ENCODE measurements at regions not wholly inside any gene's neighbourhood (a gene's known extent, or its start where the extent isn't known, plus 50 kb on each side); places are given as distances from the start of the nearest gene placed in this dataset.

DNA sequence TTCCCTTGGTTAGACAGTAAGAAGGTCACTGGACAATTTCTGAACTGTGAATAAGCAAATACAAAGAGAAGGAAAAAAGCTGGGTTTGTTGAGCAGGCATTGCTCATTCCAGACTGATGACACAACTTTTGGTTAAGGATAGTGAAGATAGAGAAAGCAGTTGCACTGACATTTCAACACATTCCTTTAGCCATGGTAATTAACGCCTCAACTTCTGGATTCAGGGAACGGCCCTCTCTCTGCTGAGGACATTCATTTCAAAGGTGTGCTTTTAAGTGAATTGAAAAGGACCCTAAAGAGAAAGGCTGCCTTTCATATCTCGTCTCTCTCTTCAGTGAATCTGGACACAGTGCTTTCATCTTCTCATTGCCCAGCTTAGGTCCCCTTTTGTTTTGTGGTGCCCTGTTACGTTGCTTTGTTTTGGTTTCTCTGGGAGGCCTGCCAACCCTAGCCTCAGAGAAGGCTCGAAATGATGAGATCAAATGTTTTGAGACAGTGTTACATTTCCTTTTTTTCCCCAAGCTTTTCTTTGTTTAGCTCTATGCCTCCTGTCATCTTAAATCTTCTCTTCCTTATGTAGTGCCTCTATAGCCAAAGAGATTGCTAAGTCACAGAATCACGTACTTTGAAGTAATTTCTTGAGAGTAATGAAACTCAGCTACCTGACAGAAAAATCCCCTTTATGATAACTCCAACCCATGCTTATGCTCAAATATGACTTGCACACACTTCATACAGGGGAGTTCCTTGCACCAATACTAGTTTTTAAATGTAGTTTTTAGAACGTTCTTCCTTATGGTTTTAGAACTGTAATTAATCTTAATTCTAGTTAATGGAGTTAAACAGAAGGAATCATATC, 94.4 kb upstream of the IFNE start:
- H3K4me1 Mint-ChIP-seq, result peaks cover 7% of the 10 kb centered on the region
- peaks cover 9% of the 10 kb centered on the region for H3K27me3 Mint-ChIP-seq (ENCODE audit: low read depth)
- no peaks in the 10 kb centered on the region for H3K9me3 Mint-ChIP-seq
- H3K27ac Mint-ChIP-seq, result peak overlapping the region in 1 of 3 experiments; percentile 27
- H3K4me3 Mint-ChIP-seq, result no peak overlapping the region
- H3K36me3 Mint-ChIP-seq (ENCODE audit: low read depth), result no peaks in the 10 kb centered on the region
- TF ChIP-seq, protein P1, sequence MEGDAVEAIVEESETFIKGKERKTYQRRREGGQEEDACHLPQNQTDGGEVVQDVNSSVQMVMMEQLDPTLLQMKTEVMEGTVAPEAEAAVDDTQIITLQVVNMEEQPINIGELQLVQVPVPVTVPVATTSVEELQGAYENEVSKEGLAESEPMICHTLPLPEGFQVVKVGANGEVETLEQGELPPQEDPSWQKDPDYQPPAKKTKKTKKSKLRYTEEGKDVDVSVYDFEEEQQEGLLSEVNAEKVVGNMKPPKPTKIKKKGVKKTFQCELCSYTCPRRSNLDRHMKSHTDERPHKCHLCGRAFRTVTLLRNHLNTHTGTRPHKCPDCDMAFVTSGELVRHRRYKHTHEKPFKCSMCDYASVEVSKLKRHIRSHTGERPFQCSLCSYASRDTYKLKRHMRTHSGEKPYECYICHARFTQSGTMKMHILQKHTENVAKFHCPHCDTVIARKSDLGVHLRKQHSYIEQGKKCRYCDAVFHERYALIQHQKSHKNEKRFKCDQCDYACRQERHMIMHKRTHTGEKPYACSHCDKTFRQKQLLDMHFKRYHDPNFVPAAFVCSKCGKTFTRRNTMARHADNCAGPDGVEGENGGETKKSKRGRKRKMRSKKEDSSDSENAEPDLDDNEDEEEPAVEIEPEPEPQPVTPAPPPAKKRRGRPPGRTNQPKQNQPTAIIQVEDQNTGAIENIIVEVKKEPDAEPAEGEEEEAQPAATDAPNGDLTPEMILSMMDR (IDR thresholded peaks at IDR 0.05; ENCODE audit: unreplicated experiment in 3 of 3), result no peak

DNA sequence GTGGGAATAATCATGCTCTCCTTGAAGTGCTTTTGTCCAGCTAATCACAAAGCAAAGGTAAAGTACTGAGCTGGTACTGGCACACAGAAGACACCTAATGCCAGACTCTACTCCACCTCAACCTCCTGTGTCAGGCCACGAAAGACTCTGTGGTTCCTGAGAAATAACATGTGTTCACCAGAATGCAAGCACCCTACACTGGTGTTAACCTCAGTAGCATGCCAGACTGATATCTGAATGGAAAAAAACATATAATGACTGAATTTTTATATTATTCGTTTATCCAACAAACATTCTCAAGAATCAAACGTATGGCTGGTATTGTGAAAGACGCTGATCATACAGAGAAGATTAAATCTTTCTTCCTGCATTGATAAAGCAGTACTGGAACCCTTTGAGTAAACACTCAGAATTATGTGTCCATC, 97.1 kb upstream of the IFNE start:
- H3K4me1 Mint-ChIP-seq, result peaks cover 7% of the 10 kb centered on the region
- peaks cover 5% of the 10 kb centered on the region for H3K27me3 Mint-ChIP-seq (ENCODE audit: low read depth)
- H3K36me3 Mint-ChIP-seq (ENCODE audit: low read depth), result no peaks in the 10 kb centered on the region
- TF ChIP-seq, protein P1 (IDR thresholded peaks at IDR 0.05; ENCODE audit: unreplicated experiment in 3 of 3), result no peak
- H3K4me3 Mint-ChIP-seq, result no peak overlapping the region
- no peaks in the 10 kb centered on the region for H3K9me3 Mint-ChIP-seq
- no peak overlapping the region for H3K27ac Mint-ChIP-seq

DNA sequence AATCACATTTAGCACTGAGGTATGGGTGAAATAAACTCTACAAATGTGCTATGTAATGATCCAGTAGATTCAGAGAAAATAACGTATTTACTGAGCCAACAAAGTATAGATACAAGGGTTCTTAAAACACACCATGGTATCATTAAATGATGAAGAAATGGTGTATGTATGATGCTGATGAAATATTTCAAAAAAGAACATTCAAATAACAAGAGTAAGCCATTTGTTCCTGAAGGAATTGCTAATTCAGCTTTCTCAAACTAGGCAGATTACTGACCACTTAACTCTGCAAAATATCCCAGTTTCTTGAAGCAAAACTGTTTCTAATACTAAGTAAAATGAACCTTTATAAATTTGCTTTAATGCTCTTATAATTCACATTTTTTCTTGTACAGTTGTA, 97.6 kb upstream of the IFNE start:
- H3K36me3 Mint-ChIP-seq (ENCODE audit: low read depth), result no peaks in the 10 kb centered on the region
- no peak overlapping the region for H3K27ac Mint-ChIP-seq
- no peaks in the 10 kb centered on the region for H3K9me3 Mint-ChIP-seq
- TF ChIP-seq, protein P1 (IDR thresholded peaks at IDR 0.05; ENCODE audit: unreplicated experiment in 3 of 3), result no peak
- H3K4me3 Mint-ChIP-seq, result no peak overlapping the region
- peaks cover 7% of the 10 kb centered on the region for H3K4me1 Mint-ChIP-seq
- H3K27me3 Mint-ChIP-seq (ENCODE audit: low read depth), result peaks cover 8% of the 10 kb centered on the region

DNA sequence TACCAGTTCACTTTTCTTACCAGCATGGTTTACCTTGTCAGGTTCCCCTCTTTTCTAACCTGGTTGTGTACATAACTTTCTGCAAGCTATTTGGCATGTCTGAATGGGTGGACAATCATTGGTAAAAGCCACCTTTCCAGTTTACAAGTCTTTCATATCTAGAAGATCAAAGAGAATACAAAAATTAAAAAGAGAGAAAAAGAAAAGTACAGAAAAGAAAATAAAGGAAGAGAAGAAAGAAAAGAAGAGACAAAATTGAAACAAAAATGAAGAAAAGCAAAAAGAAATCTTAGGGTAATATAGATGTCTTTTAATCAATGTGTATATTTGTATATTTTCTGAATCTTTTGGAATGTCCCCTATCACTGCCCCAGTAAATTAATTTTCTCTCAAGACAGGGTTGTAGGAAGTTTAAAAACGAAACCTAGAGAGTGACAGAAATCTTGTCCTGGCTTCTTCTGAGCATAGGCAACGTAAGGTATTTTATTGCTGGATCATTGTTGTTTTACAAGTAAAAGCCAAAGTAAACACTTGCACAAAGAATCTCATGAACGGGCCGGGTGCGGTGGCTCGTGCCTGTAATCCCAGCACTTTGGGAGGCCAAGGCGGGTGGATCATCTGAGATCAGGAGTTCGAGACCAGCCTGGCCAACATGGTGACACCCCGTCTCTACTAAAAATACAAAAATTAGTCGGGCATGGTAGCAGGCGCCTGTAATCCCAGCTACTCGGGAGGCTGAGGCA, 98.7 kb upstream of the IFNE start:
- Mint-ChIP-seq H3K9me3 (no peaks in the 10 kb centered on the region), H3K27ac (no peak overlapping the region), H3K4me3 (no peak overlapping the region), H3K27me3 (ENCODE audit: low read depth) (peaks cover 10% of the 10 kb centered on the region), H3K36me3 (ENCODE audit: low read depth) (no peaks in the 10 kb centered on the region), H3K4me1 (peaks cover 7% of the 10 kb centered on the region)
- TF ChIP-seq, protein P1 (IDR thresholded peaks at IDR 0.05; ENCODE audit: unreplicated experiment in 3 of 3), result no peak

DNA sequence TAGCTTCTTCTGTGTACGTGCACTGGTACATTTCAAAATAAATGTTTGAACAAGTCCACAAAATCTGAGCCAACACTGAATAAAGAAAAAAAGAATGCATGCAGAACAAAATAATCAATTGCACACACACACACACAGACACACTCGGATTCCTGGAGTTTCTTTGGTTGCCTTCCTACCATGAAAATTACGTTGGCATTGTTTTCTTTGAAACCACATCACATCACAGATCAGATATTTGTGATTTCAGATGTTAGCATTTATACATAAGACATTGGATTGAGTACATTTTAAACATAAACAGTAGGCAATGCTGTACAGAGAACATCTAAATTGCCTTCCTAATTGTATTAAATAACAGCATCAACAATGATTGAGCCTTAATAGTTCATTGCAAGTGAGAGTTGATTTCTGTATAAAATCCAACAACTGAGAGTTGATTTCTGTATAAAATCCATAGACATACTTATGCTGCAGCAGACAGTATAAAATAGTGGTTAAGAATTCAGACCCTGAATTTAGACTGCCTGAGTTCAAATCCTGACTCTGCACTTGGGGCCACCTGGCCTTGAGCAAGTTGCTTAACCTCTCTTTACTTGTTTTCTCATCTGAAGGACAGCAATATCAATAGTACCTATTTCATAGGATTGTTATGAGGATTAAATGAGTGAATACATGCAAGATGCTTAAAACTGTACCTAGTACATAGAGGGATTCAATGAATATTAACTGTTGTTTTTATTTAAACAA, 101.7 kb upstream of the IFNE start:
- Mint-ChIP-seq H3K36me3 (ENCODE audit: low read depth) (no peaks in the 10 kb centered on the region), H3K27ac (no peak overlapping the region), H3K4me3 (no peak overlapping the region), H3K9me3 (no peaks in the 10 kb centered on the region), H3K4me1 (no peaks in the 10 kb centered on the region), H3K27me3 (ENCODE audit: low read depth) (peaks cover 10% of the 10 kb centered on the region)
- TF ChIP-seq, protein P1 (IDR thresholded peaks at IDR 0.05; ENCODE audit: unreplicated experiment in 3 of 3), result no peak
